ENCODE measurements at regions not wholly inside any gene's neighbourhood (a gene's known extent, or its start where the extent isn't known, plus 50 kb on each side); places are given as distances from the start of the nearest gene placed in this dataset.

- TF ChIP-seq POLR2A (IDR thresholded peaks at IDR 0.05; ENCODE audit: low read length) (no peak), MAZ (IDR thresholded peaks at IDR 0.05; ENCODE audit: borderline replicate concordance, low read depth, low read length) (no peak), CTCF (IDR thresholded peaks at IDR 0.05) (no peak), USF2 (IDR thresholded peaks at IDR 0.05) (no peak), HOXB5 (CRISPR knock-in tag; IDR thresholded peaks at IDR 0.05) (no peak), MYC (IDR thresholded peaks at IDR 0.05; ENCODE audit: borderline replicate concordance, low read length) (no peak), EP300 (IDR thresholded peaks at IDR 0.05) (no peak), BHLHE40 (IDR thresholded peaks at IDR 0.05; ENCODE audit: low read depth, low read length) (no peak), PBX3 (IDR thresholded peaks at IDR 0.05) (no peak), REST (IDR thresholded peaks at IDR 0.05) (no peak), GATA3 (IDR thresholded peaks at IDR 0.05; ENCODE audit: borderline replicate concordance) (no peak), JUN (IDR thresholded peaks at IDR 0.05) (no peak), MAX (IDR thresholded peaks at IDR 0.05) (no peak)
These were observed 66.0 kb upstream of the PREP start for GRCh38 chr6:105468850-105469249.
